ENCODE measurements at regions not wholly inside any gene's neighbourhood (a gene's known extent, or its start where the extent isn't known, plus 50 kb on each side); places are given as distances from the start of the nearest gene placed in this dataset.
"Not testable (repeated sequence)": the region's sequence is repeated elsewhere in the genome, so short reads cannot be mapped to it uniquely, and the experiment has no call there.

DNA sequence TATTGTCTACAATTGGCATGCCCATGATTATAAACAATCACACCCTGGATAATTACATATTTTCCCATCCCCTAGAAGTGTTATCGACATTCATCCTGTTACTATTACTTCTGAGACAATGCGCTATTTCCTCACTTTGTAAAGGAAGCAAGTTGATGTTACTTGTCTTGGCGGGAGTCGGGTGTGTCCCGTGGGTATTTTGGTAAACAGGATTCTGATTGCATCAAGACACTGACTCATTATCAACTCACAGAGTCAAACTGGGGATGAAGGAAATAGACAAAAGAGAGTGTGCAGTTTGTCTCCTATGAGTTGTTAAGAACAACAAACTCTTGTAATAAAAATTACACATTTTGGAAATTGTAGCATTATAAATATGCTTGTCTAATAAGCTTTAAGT is 142.7 kb downstream of the GALR1 start:
- Mint-ChIP-seq H3K4me1 (ENCODE audit: low read depth) (peaks cover 2% of the 10 kb centered on the region), H3K9me3 (no peaks in the 10 kb centered on the region), H3K36me3 (ENCODE audit: low read depth) (no peaks in the 10 kb centered on the region), H3K27ac (no peak overlapping the region), H3K27me3 (ENCODE audit: low read depth) (peaks cover 4% of the 10 kb centered on the region), H3K4me3 (no peak overlapping the region)
- no peak for DNase-seq (ENCODE audit: low spot score)

DNA sequence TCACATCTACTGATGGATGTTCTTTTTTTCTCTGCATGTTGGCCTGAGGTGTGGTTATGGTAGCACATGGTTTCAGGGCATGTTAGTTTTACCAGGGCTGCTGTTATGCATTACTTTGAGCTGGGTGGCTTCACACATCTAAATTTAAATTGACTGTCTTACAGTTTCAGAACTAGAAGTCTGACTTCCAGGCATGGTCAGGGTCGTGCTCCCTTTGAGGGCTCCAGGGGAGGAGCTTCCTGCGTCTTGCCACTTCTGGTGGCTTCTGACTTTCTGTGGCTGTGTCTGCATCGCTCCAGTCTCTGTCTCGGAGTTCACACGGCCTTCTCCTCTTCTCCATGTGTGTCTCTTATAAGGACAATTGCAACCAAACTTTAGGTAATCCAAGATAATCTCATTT is 143.9 kb downstream of the GALR1 start:
- DNase-seq (ENCODE audit: low spot score) = no peak
- no peak overlapping the region for H3K27ac Mint-ChIP-seq
- H3K27me3 Mint-ChIP-seq (ENCODE audit: low read depth) = peaks cover 4% of the 10 kb centered on the region
- H3K36me3 Mint-ChIP-seq (ENCODE audit: low read depth) = no peaks in the 10 kb centered on the region
- no peaks in the 10 kb centered on the region for H3K9me3 Mint-ChIP-seq
- H3K4me1 Mint-ChIP-seq (ENCODE audit: low read depth) = peaks cover 2% of the 10 kb centered on the region
- H3K4me3 Mint-ChIP-seq = no peak overlapping the region

DNA sequence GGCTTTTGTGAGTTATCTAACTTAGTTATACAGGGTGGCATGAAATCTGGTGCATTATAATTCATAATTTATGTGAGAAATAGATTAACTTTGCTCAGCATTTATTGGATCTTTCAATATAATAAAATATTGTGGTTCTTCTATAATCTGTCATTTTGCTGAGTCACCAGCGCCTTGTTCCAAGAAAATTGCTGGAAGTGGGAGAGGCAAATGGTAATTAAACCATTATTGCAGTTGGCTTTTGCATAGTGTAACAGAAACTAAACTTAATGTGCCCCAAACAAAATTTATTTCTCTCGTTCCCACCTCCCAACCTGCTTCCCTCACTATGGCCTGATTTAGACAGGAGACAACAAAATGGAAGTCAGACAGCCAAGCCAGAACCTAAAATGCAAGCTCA is 146.3 kb downstream of the GALR1 start:
- Mint-ChIP-seq H3K4me1 (ENCODE audit: low read depth) (peaks cover 2% of the 10 kb centered on the region), H3K9me3 (no peaks in the 10 kb centered on the region), H3K4me3 (no peak overlapping the region), H3K27ac (no peak overlapping the region), H3K27me3 (ENCODE audit: low read depth) (no peaks in the 10 kb centered on the region), H3K36me3 (ENCODE audit: low read depth) (no peaks in the 10 kb centered on the region)
- no peak for DNase-seq (ENCODE audit: low spot score)

DNA sequence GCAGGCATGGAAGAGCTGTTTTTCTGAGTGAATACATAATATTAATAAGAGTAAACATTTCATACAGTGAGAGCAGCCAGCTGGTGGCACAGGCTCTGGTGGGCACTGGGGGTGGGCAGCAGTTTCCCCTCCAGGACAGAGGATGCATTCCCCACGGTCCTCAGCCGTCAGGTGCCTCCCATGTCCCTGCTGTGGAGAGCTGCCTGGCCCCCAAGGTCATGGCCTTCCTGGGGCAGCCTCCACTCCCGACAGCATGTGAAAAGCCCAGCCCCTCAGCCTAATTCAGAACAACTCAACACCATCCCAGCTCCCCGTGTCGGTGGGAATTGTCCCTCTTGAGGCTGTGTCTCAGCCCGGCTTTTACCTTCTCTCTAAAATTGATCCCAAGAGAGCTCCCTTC is 147.4 kb downstream of the GALR1 start:
- Mint-ChIP-seq H3K4me1 (ENCODE audit: low read depth) (peaks cover 2% of the 10 kb centered on the region), H3K27ac (no peak overlapping the region), H3K27me3 (ENCODE audit: low read depth) (no peaks in the 10 kb centered on the region), H3K4me3 (no peak overlapping the region), H3K9me3 (no peaks in the 10 kb centered on the region), H3K36me3 (ENCODE audit: low read depth) (no peaks in the 10 kb centered on the region)
- DNase-seq (ENCODE audit: low spot score) = no peak

DNA sequence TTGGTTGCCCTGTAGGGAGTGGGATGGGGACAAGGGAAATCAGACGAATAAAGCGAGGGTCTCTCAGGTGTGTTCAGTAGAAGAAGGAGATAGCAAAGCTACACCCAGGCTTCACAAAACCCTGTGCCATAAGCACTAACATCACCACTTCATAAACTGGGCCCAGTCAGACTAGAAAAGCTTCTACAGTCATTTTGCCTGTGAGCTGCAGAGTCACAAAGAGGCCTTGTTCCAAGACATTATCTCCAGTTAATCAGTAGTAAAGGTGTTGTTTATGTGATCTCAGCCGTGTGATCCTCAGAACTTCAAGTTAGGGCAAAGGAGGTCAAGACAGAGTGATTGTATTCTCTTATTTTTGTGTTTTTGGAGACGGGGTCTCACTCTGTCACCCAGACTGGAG is 148.0 kb downstream of the GALR1 start:
- Mint-ChIP-seq H3K9me3 (no peaks in the 10 kb centered on the region), H3K27me3 (ENCODE audit: low read depth) (no peaks in the 10 kb centered on the region), H3K36me3 (ENCODE audit: low read depth) (no peaks in the 10 kb centered on the region), H3K4me1 (ENCODE audit: low read depth) (no peaks in the 10 kb centered on the region), H3K27ac (no peak overlapping the region), H3K4me3 (no peak overlapping the region)
- DNase-seq (ENCODE audit: low spot score) = no peak

DNA sequence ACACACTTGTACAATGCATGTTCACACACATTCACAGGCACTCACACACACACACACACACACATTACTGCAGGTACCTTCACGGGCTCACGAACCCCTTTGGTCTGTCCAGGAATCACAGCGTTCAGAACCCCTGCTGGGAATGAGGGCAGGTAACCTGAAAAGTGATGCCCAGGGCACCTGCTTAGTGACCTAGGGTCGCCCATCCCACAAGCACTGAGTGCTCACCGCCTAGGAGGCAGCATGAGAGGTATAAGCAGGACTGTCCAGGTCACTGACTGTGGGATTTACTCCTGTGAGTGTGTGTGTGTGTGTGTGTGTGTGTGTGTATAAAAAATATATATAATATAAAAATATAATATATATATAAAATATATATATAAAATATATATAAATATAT is 150.9 kb downstream of the GALR1 start:
- Mint-ChIP-seq H3K27ac (no peak overlapping the region), H3K36me3 (ENCODE audit: low read depth) (no peaks in the 10 kb centered on the region), H3K27me3 (ENCODE audit: low read depth) (no peaks in the 10 kb centered on the region), H3K9me3 (no peaks in the 10 kb centered on the region), H3K4me3 (no peak overlapping the region), H3K4me1 (ENCODE audit: low read depth) (no peaks in the 10 kb centered on the region)
- no peak for DNase-seq (ENCODE audit: low spot score)

DNA sequence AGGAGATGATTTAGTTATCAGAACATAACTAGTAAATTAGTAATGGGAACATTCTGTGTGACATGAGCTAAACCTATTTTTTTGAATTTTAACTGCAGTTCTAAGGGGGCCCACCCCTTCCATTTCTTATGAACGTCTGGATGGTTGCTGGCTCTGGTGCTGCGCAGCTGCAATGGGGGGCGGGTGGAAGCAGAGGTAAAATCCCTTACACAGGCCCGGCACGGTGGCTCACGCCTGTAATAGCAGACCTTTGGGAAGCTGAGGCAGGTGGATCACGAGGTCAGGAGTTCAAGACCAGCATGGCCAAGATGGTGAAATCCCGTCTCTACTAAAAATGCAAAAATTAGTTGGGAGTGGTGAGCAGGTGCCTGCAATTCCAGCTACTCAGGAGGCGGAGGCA is 151.5 kb downstream of the GALR1 start:
- no peaks in the 10 kb centered on the region for H3K36me3 Mint-ChIP-seq (ENCODE audit: low read depth)
- H3K4me3 Mint-ChIP-seq = no peak overlapping the region
- H3K9me3 Mint-ChIP-seq = no peaks in the 10 kb centered on the region
- no peak overlapping the region for H3K27ac Mint-ChIP-seq
- no peaks in the 10 kb centered on the region for H3K4me1 Mint-ChIP-seq (ENCODE audit: low read depth)
- no peaks in the 10 kb centered on the region for H3K27me3 Mint-ChIP-seq (ENCODE audit: low read depth)
- DNase-seq (ENCODE audit: low spot score) = no peak

DNA sequence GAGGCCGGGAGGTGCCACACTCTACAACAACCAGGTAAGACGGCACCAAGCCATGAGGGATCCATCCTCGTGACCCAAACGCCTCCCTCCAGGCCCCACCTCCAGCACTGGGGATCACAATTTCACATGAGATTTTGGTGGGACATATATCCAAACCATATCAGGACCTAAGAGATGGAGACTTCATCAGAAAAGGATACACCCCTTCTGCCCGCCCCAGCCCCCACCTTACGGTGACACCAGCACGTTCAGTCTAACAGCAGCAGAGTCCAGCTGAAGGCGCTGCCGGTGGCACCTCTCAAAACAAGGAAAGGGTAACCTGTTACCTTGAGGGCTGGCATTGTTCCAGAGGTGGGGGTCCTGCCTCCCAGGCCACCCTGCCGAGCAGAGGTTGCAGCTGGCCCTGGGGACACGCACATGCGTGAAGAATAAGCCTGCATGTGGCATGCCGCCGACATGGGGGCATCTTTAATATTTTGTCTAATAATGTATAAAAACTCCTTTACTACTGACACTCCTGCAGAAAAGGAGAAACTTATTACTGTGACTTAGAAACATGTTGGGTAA is 154.4 kb downstream of the GALR1 start:
- H3K27me3 Mint-ChIP-seq (ENCODE audit: low read depth) = no peaks in the 10 kb centered on the region
- no peaks in the 10 kb centered on the region for H3K36me3 Mint-ChIP-seq (ENCODE audit: low read depth)
- no peak overlapping the region for H3K27ac Mint-ChIP-seq
- H3K4me3 Mint-ChIP-seq = no peak overlapping the region
- no peak for DNase-seq (ENCODE audit: low spot score)
- no peaks in the 10 kb centered on the region for H3K9me3 Mint-ChIP-seq
- no peaks in the 10 kb centered on the region for H3K4me1 Mint-ChIP-seq (ENCODE audit: low read depth)

DNA sequence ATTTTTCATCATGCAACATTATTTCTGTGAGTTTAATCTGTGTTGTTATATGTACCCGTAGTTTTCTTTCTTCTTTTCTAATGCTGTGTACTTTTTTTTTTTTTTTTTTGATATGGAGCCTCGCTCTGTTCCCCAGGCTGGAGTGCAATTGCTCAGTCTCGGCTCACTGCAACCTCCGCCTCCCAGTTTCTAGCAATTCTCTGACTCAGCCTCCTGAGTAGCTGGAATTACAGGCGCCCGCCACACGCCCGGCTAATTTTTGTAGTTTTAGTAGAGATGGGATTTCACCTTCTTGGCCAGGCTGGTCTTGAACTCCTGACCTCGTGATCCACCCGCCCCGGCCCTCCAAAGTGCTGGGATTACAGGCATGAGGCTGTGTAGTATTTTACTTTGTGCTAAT is 155.4 kb downstream of the GALR1 start:
- H3K36me3 Mint-ChIP-seq (ENCODE audit: low read depth) = no peaks in the 10 kb centered on the region
- H3K27me3 Mint-ChIP-seq (ENCODE audit: low read depth) = no peaks in the 10 kb centered on the region
- no peak overlapping the region for H3K4me3 Mint-ChIP-seq
- H3K27ac Mint-ChIP-seq = no peak overlapping the region
- H3K9me3 Mint-ChIP-seq = no peaks in the 10 kb centered on the region
- H3K4me1 Mint-ChIP-seq (ENCODE audit: low read depth) = no peaks in the 10 kb centered on the region
- no peak for DNase-seq (ENCODE audit: low spot score)

DNA sequence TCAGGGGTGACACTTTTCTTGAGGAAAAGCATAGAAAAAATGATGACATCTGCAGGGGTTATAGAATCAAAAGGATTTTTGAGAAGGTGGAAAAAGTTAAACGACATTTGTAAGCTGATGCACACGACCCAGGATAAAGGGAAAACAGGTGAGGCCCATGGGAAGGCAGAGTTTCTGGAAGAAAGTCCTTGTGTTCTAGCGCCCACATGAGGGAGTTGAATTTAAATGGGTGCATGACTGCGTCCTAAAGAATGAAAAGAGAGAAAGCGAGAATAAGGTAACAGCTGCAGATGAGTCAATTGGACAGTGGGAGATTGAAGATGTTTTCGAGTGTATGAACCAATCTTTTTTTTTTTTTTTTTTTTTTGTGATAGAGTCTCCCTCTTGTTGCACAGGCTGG is 158.1 kb downstream of the GALR1 start:
- Mint-ChIP-seq H3K9me3 (no peaks in the 10 kb centered on the region), H3K27ac (no peak overlapping the region), H3K36me3 (ENCODE audit: low read depth) (no peaks in the 10 kb centered on the region), H3K4me3 (no peak overlapping the region), H3K27me3 (ENCODE audit: low read depth) (no peaks in the 10 kb centered on the region), H3K4me1 (ENCODE audit: low read depth) (no peaks in the 10 kb centered on the region)
- DNase-seq (ENCODE audit: low spot score) = no peak

DNA sequence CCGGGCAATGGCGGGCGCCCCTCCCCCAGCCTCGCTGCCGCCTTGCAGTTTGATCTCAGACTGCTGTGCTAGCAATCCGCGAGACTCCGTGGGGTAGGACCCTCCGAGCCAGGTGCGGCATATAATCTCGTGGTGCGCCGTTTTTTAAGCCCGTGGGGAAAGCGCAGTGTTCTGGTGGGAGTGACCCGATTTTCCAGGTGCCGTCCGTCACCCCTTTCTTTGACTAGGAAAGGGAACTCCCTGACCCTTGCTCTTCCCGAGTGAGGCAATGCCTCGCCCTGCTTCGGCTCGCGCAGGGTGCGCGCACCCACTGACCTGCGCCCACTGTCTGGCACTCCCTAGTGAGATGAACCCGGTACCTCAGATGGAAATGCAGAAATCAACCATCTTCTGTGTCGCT is 171.9 kb downstream of the GALR1 start:
- H3K9me3 Mint-ChIP-seq; H3K4me3 Mint-ChIP-seq; H3K36me3 Mint-ChIP-seq (ENCODE audit: low read depth); DNase-seq (ENCODE audit: low spot score); H3K4me1 Mint-ChIP-seq (ENCODE audit: low read depth); H3K27ac Mint-ChIP-seq; H3K27me3 Mint-ChIP-seq (ENCODE audit: low read depth): not testable (repeated sequence)

DNA sequence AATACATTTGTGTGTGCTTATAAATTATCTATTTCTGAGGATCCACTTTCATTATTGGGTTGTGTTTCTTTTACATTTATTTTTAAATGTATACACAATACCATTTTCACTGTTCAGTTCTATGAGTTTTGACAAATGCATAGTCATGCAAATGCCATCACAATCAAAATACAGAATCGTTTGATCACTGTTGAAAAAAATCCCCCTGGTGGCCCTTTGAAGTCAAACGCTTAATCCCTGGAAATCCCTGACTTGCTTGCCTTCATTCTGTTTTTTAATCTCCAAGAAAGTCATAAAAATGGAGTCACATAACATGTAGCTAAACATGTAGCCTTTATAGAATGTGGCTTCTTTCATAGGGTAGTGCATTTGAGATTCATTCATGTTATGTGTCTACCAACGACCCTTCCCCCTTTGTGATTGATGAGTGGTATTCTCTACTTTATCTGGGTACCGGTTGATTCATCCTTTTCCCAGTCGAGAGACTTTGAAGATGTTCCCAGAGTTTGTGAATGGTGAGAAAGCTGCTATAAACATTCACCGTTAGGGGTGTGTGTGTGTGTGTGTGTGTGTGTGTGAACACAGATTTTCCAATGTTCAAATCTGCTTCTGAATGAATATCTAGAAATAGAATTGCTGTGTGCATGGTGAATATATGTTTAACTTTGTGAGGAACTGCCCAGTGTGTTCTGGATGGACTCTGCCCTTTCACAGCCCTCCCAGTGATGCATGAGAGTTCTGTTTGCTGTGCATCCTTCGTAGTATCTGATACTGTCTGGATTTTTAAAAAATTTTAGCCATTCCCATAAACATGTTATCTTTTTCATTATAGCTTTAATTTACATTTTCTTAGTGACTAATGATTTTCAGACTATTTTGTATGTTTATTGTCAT is 173.6 kb downstream of the GALR1 start:
- Mint-ChIP-seq H3K9me3 (no peaks in the 10 kb centered on the region), H3K4me3 (no peak overlapping the region), H3K36me3 (ENCODE audit: low read depth) (no peaks in the 10 kb centered on the region), H3K27ac (no peak overlapping the region), H3K27me3 (ENCODE audit: low read depth) (peaks cover 2% of the 10 kb centered on the region), H3K4me1 (ENCODE audit: low read depth) (no peaks in the 10 kb centered on the region)
- DNase-seq (ENCODE audit: low spot score) = no peak

DNA sequence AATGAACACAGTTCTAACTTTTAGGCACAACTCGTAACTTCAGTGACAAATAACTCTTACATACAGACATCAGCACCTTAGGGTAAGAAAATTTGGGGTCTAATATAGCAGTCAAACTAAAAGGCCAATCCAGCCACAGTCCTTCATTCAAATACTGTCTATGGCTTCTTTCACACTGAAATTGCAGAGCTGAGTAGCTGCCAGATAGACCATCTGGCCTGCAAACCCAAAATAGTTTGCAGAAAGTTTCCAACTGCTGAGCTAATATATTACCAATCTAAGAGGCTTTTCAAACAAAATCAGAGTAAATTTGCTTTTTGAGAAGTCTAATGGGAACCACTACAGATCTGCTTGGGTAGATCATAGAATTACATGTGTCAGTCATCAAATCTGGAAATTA is 183.4 kb downstream of the GALR1 start:
- H3K27me3 Mint-ChIP-seq (ENCODE audit: low read depth) = peaks cover 10% of the 10 kb centered on the region
- H3K4me1 Mint-ChIP-seq (ENCODE audit: low read depth) = no peaks in the 10 kb centered on the region
- no peak overlapping the region for H3K4me3 Mint-ChIP-seq
- DNase-seq (ENCODE audit: low spot score) = no peak
- no peaks in the 10 kb centered on the region for H3K9me3 Mint-ChIP-seq
- H3K27ac Mint-ChIP-seq = no peak overlapping the region
- no peaks in the 10 kb centered on the region for H3K36me3 Mint-ChIP-seq (ENCODE audit: low read depth)

DNA sequence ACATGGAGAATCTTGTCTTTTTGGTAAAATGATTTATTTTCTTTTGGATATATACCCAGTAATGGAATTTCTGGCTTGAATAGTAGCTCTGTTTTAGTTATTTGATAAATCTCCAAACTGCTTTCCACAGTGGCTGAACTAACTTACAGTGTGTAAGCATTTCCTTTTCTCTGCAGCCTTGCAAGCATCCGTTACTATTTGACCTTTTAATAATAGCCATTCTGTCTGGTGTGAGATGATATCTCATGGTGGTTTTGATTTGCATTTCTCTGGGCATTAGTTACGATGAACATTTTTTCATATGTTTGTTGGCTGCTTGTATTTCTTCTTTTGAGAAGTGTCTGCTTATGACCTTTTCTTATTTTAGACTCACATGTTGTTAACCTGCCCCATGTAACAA is 190.2 kb downstream of the GALR1 start:
- DNase-seq (ENCODE audit: low spot score) = no peak
- no peak overlapping the region for H3K27ac Mint-ChIP-seq
- H3K27me3 Mint-ChIP-seq (ENCODE audit: low read depth) = peaks cover 5% of the 10 kb centered on the region
- no peaks in the 10 kb centered on the region for H3K9me3 Mint-ChIP-seq
- no peak overlapping the region for H3K4me3 Mint-ChIP-seq
- H3K4me1 Mint-ChIP-seq (ENCODE audit: low read depth) = no peaks in the 10 kb centered on the region
- H3K36me3 Mint-ChIP-seq (ENCODE audit: low read depth) = no peaks in the 10 kb centered on the region

DNA sequence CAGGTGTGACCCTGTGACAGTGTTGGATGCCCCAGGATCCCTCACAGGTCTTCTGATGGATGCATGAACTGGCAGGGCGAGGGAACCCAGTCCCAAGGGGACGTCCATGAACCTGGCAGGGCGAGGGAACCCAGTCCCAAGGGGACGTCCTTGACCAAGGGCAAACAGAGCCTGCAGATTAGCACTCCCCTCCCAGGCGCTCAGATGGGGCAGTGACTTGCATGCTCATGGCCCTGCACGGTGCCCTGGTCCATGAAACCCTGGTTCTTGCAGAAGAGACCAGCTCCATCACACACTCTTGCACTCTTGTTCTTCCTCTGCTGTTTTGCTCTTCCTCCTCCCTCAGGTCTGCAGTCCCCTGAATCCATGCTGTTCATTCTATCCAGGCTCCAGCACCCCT is 192.7 kb downstream of the GALR1 start:
- peaks cover 5% of the 10 kb centered on the region for H3K27me3 Mint-ChIP-seq (ENCODE audit: low read depth)
- DNase-seq (ENCODE audit: low spot score) = no peak
- no peak overlapping the region for H3K27ac Mint-ChIP-seq
- H3K4me1 Mint-ChIP-seq (ENCODE audit: low read depth) = no peaks in the 10 kb centered on the region
- no peak overlapping the region for H3K4me3 Mint-ChIP-seq
- H3K36me3 Mint-ChIP-seq (ENCODE audit: low read depth) = no peaks in the 10 kb centered on the region
- H3K9me3 Mint-ChIP-seq = no peaks in the 10 kb centered on the region
